ENCODE measurements at regions not wholly inside any gene's neighbourhood (a gene's known extent, or its start where the extent isn't known, plus 50 kb on each side); places are given as distances from the start of the nearest gene placed in this dataset.
"Not testable (repeated sequence)": the region's sequence is repeated elsewhere in the genome, so short reads cannot be mapped to it uniquely, and the experiment has no call there.

DNA sequence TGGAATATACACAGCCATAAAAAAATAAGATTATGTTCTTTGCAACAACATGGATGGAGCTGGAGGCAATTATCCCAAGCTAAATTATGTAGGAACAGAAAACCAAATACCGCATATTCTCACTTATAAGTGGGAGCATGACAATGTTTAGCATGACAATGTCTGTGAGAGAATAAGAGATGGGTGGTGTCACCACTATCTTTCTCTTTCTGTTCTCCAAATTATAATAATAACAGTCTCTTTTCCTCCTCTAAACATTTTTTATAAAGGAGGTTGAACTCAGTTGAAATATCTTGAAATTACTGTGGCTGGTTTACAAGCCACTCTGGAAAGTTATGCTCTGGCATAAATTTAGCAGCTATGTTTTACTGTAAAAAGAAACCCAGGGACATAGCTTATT, 108.4 kb upstream of the NBPF19 start:
- DNase-seq, result not testable (repeated sequence)

DNA sequence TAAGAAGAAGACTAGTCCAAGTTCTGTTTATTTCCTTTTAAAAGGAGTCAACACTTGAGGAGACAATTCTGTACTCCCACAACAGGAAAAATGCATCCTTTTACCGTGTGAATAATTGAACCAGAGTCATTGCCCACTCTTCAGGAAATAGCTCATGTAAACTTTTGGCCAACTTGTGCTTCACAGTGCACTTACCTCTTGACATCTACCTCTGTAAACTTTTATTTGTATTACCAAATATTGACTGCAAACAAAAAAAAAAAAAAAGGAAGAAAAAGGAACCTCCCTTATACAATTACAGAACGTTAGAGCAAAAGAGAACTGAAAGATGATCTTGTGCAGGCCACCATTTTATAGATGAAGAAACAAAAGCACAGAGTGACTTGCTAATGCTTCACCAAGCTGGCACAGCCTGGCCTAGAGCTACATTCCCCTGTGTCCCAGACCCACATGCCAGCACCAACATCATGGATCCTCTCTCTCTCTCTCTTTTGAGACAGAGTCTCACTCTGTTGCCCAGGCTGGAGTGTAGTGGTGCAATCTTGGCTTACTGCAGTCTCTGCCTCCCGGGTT, 107.3 kb upstream of the NBPF19 start:
- DNase-seq, result not testable (repeated sequence)

DNA sequence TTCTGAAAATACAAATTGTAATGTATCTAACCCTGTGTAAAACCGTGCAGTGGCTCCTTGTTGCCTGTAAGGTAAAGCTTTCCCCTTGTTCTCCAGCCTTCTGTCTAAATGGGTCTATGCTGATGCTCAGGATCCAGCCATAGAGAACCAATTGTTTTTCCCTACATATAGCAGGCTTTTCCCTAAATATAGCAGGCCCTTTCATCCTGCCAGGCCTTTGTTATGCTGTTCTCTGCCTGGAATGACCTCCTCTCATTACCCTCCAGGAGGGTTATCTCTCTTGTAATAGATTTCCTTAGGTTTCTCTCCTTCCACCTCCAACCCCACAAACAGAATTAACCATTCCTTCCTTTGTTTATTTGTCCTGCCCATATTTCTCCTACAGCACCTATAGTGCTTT, 106.5 kb upstream of the NBPF19 start:
- DNase-seq, result not testable (repeated sequence)

DNA sequence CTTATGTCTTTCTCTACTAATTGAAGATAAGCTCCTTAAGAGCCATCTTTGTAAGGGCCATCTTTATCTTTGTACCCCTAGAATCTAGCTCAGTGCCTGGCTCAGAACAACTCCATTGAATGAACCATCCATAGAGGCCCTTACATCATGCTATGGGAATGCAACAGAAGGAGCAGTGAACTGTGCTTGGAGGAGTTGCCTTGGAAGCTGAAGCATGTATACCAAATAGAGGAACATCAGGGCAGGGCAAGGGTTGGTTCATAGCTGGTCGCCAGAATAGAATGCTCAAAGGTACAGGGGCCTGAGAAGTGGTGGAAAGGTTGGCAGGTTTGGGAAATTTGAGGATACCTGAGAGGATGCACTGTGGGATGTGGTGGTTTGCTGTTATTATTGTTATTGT, 105.8 kb upstream of the NBPF19 start:
- not testable (repeated sequence) for DNase-seq

DNA sequence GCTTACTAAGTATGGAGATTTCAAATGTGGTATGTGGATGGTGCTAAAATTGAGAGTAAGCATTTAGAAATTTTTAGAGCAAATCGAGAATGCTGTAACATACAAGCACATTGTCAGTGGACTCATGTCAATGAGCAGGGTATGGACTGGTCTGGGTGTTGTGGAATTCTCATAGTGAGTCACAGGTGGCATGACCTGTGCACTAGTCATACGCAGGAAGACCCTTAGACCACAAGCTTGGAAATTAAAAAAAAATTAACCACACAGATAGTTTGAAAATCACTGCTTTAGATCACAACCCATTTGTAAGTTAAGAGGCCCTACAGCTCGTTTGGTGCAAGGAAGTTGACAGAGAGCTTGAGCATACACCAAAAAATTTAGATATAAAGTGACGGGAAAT, 102.9 kb upstream of the NBPF19 start:
- not testable (repeated sequence) for DNase-seq

DNA sequence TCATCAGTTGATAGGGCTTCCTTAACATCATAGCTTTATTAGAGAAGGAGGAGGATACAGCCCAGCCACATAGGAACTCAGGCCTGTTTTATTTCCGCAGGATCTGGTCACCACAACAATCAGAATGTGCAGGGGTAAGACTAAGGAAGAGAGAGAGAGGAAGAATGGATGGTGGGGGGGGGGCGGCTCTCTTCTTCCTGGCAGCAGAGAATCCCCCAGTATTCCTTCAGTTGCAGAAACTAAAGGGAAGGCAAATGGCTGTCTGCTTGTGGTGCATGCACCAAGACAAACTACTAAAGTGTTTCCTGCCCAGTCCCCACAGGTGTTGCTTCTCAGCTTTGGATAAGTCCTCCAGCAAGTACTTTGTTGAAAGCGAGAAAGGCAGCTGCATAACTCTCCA, 96.4 kb upstream of the NBPF19 start:
- DNase-seq, result not testable (repeated sequence)

DNA sequence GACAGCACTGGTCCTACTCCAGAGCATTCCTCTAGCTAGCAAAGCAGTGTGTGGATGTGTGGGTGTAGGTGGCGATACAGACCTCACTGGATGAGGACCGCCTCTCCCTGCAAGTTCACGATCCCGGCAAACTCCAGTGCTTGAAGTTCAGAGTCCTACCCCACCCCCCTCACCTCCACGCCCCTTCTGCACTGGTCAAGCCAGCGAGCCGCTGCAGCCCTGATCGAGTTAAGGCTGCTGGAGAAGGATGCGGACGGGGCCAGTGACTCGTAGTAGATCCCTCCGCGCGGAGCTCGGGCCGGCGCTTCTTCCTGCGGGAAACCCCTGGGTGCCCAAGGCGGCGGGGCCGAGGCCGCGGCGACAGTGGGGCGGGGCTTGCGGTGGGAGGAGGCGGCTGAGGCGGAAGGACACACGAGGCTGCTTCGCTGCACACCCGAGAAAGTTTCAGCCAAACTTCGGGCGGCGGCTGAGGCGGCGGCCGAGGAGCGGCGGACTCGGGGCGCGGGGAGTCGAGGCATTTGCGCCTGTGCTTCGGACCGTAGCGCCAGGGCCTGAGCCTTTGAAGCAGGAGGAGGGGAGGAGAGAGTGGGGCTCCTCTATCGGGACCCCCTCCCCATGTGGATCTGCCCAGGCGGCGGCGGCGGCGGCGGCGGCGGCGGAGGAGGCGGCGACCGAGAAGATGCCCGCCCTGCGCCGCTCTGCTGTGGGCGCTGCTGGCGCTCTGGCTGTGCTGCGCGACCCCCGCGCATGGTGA, 84.5 kb upstream of the NBPF19 start:
- DNase-seq, result peak; percentile 61

DNA sequence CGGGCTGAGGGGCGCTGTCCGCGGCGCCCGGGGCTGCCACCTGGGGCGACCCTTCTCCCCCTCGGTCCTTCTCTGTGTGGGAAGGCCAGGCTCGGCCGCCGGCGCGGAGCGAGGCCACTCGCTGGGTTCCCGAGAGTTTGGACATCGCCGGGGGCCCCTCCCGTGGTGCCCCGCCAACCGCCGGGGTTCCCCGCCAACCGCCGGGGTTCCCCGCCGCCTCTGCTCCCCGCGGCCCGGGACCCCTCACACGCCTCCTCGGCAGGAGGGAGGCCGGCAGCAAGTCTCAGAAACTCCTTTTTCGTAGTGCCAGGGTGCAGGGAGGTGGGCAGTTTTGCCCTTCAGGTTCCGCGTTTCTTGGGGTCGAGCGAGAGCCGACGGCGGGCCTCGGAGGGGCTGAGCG, 83.9 kb upstream of the NBPF19 start:
- DNase-seq, result not testable (repeated sequence)

DNA sequence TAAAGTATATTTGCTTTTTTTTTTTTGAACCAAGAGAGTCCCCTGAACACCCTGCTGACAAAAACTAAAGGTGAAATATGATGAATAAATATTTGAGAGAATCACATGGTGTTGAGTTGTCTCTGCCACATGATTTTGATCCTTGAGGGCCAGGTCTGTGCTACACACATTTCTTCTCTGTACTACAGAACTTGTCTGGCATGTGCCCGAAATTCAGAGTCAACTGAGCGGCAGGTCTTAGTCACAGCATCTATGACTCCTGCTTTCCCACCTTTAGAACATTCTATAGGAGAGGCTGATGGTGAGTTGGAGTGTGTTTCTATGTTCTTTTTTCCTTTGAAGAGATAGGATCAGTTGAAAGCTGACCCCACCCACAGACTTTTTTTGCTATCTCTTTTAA, 79.0 kb upstream of the NBPF19 start:
- not testable (repeated sequence) for DNase-seq

DNA sequence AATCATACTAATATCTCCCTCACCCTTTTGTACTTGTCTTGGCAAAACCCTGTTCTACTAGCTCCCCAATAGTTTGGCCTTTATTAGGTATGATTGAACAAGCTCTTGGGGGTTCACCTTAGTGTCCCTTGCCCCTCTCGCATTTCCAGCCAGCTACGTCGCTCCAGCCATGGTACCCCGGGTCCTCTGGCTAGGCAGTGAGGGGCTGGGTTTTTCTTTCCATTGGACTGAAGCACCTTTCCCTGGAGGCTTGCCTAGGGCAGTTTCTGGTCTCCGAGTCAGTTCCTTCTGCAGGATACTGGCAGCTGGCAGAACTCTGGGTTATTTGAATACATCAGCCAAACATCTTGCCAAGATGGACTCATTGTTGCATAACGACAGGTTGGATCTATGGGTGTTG, 76.3 kb upstream of the NBPF19 start:
- DNase-seq, result not testable (repeated sequence)

DNA sequence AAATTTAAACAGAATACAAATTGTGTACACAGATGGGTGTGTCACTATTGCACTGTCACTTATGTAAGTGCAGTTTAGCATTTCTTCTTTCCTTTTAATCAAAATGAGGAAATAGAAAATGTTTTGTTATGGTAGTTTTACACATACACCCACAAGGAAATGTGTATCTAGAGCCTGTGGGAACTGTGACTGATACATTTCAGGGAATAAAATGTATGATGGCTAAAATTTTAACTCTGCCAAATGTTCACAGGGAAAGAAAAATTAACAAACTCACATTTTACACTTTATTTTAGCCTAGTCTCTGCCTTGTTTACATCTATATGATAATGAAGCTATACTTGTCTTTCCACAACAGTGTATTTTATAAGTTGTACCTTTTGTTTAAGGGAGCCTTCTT, 66.4 kb upstream of the NBPF19 start:
- DNase-seq, result not testable (repeated sequence)

DNA sequence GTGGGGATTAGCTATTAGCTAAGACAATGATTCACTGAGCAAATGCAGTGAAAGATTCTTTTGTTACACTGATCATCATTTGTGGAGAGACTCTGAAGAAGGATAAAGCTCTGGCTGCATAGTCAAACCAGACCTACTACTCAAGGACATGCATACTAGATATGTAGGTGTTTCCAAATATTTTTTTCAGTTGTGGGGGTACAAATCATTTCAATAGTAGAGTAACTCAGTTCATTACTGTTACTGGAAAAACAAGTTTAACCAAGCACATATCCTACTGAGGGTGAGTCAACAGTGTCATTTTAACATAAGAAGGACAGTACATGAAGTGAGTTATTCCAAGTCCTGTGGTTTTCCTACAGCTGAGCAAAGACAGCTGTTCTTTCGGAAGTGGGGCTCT, 59.5 kb upstream of the NBPF19 start:
- DNase-seq, result not testable (repeated sequence)

DNA sequence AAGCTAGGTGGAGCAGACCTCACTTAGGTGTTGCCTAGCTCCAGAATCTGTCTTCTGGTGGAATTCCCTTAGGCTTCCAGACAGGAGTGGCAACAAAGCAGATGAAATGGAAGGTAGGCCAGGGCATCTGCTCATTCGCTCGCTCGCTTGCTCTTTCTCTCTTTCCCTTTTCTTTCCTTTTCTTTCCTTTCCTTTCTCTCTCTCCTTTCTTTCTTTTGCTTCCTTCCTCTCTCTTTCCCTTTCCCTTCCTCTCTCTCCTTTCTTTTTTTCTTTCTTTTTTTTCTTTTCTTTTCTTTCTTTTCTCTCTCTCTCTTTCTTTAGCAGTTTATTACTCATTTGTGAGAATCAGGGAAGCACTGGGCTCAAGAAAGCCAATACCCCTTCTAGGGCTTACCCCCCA, 56.1 kb upstream of the NBPF19 start:
- DNase-seq, result not testable (repeated sequence)

DNA sequence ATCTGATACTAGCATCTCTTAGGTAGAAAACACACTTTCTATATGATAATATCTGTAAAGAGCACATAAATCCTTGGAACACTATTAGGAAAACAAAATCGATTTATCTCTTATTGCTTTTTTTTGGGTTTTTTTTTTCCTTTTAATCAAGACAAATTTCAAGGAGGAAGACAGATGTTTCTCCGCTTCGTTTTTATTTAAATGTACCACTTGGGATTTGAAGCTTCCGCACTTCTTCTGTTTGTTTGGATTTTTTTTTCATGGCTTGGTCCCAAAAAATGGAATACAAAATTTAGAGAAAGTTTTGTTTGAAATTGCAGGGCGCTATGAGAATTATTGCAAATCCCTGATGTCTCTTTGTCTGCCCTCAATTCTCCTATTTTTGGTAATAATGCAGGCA, 51.7 kb upstream of the NBPF19 start:
- not testable (repeated sequence) for DNase-seq

All from NK-92 treated with Interleukin-12 subunit alpha and Interleukin-12 subunit beta, amount 100 ng/mL, for 24 hours (cell line).